ENCODE measurements at regions not wholly inside any gene's neighbourhood (a gene's known extent, or its start where the extent isn't known, plus 50 kb on each side); places are given as distances from the start of the nearest gene placed in this dataset.

DNA sequence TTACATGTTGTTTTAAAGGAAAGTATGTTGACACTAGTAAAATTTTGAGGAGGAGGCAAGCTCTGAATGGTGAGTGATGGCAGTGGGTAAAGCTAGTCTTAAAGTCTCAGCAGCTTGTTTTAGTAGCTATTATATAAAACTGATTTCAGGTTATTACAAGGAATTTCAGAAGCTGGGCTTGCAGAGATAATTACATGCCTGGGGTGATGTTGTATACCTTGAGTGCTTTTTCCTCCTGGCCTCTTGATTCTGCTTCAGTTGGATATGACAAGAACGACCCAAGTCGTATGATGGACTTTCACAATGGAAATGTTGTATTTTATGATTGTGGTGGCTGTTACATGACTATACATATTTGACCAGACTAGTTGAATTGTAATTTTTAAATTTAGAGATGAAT, 175.5 kb upstream of the ADGRL3 start:
- TF ChIP-seq GATA2 (IDR thresholded peaks at IDR 0.05; ENCODE audit: low read depth, low read length) (no peak), GATA3 (IDR thresholded peaks at IDR 0.05; ENCODE audit: low read depth, low read length) (no peak)

DNA sequence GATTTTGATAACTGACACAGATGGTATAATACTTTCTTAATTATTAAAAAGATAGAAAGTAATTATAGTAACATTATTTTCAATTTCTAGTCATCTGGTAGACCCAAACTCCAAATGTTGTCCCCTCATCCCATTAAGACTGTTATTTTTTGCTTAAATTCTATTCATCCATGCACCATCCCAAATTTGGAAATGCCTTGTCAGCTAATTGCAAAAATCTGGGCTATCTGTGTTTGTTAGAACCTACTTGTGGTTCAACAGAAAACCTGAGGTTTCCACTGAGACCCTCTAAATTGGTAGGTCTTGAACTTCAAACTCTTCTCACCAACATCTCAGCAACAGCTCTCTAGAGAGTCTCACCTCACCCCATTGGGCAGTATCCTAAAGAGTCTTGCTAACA, 172.2 kb upstream of the ADGRL3 start:
- TF ChIP-seq GATA3 (IDR thresholded peaks at IDR 0.05; ENCODE audit: low read depth, low read length) = no peak
- no peak for TF ChIP-seq GATA2 (IDR thresholded peaks at IDR 0.05; ENCODE audit: low read depth, low read length)

DNA sequence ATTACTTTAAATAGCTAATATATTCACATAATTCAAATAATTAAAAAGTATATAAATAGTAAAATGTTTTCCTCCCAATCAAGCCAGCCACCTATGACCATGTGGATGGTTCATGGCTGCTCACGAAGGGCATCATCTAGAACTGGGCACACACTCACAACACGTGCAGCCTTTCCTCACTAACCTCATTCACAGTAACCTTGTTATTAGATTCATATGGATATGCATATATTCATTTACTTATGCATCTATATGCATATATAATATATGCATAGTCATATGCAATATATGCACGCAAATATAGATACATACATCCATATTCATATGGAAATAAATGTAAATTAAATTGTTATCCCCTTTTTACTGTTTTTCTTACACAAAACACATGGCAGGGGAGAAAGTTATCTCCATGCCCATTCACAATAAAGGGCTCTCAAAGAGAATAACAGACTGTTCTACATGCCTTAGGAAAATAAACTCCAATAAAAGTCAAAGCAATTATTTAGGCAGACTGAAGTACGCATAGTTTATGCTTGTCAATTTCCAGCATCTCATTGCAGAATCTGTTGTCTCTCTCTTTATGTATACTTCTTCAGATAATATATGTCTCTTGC, 163.9 kb upstream of the ADGRL3 start:
- TF ChIP-seq GATA2 (IDR thresholded peaks at IDR 0.05; ENCODE audit: low read depth, low read length) = no peak
- no peak for TF ChIP-seq GATA3 (IDR thresholded peaks at IDR 0.05; ENCODE audit: low read depth, low read length)

DNA sequence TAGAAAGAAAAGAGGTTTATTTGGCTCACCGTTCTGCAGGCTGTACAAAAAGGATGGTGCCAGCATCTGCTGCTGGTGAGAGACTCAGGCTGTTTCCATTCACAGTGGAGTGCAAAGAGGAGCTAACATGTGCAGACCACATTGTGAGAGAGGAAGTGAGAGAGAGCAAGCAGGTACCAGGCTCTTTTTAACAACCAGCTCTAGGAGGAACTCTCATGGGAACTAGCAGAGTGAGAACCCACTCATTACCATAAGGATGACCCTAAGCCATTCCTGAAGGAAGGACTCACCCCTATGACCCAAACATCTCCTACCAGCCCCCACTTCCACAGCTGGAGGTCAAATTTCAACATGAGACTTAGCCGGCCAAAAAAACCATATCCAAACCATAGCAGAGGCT, 158.6 kb upstream of the ADGRL3 start:
- no peak for TF ChIP-seq GATA3 (IDR thresholded peaks at IDR 0.05; ENCODE audit: low read depth, low read length)

DNA sequence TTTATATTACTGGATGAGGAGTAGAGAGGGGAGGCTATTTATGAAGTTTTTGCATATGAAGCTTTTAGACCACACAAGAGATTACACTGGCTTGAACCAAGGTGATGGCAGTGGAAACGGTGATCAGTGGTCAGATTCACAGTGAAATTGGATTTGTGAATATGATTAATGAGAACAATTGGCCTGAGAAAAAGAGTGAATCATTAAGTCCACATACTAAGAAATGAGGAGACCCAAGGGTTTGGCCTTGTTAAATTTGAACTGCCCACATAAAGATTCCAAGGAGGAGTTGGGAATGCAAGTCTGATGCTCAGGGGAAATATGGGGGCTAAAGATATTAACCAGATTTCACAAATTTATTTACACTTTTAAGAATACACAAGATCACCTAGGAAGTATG, 155.3 kb upstream of the ADGRL3 start:
- no peak for TF ChIP-seq GATA3 (IDR thresholded peaks at IDR 0.05; ENCODE audit: low read depth, low read length)
- TF ChIP-seq GATA2 (IDR thresholded peaks at IDR 0.05; ENCODE audit: low read depth, low read length) = no peak

DNA sequence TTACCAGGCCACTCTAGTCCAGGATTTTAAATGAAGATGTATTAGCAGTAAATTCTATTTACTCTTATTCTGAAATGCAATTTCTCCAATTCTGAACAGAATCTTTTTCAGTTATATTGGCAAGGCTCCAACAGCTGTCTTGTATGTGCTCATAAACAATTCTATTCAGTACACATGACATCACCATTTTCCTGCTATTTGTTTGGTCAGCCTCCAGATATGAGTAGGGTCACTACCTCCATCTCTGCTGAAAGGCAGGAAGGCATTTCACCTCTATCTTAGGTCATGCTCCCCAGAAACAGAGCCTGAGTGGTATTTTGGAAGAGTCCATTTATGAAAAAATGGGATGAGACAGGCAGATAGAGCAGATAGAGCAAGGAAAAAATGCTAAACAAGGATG, 151.1 kb upstream of the ADGRL3 start:
- TF ChIP-seq GATA3 (IDR thresholded peaks at IDR 0.05; ENCODE audit: low read depth, low read length) (no peak), GATA2 (IDR thresholded peaks at IDR 0.05; ENCODE audit: low read depth, low read length) (no peak)

DNA sequence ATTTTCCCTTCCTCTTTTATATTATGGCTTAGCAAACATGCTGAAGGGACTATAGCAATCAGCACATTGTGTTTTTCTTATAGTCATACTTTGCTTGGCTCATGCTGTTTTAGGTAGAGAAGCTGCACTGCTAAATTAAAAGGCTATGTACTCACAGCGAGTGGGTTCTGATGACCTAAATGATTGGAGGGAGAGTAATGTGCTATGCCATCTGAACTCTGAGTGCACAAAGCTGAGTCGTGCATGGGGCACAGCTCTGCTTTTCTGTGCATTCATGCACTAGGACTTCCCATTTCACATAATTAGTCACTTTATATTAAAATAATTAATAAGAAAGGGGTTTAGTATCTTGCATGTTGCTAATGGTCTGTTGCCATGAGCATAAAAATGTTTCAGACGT, 132.7 kb upstream of the ADGRL3 start:
- TF ChIP-seq GATA2 (IDR thresholded peaks at IDR 0.05; ENCODE audit: low read depth, low read length) = no peak; the same call in 1 of the 2 replicates
- TF ChIP-seq GATA3 (IDR thresholded peaks at IDR 0.05; ENCODE audit: low read depth, low read length) = no peak

DNA sequence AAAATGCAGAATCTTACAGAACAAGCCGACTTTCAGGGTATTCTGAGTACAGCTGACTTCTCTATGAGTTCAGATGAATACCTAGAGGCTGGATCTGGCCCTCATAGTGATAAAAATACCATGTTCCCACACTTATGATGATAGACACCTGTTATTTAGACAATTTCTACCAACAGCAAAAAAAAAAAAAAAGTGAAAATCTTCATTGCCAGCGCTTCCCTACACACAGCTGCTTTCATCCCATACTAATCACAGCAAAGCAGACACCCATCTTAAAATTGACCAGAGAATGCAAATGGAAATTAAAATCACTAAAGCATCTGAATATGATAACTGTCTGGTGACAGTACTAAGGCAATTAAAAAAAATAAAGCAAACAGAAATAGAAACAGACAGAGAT, 132.1 kb upstream of the ADGRL3 start:
- TF ChIP-seq GATA2 (IDR thresholded peaks at IDR 0.05; ENCODE audit: low read depth, low read length) (no peak), GATA3 (IDR thresholded peaks at IDR 0.05; ENCODE audit: low read depth, low read length) (no peak)

DNA sequence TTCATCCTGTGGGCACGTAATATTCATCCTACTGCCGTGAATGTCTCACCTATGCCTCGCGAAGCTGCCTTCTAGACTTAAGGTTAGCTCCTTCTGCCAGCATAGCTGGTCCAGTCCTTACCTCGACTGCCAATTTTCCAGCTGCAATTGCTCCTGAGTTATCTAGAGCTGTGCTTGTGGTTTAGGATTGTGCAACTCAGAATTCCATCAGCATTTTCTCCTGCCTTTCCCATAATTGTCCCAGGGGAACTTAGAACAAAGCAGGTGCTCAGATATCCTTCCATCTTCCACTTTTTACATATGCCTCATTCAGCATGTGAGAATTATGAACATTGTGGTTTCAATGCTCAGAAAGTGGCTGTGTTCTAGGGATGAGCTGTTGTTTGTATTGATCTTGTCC, 131.4 kb upstream of the ADGRL3 start:
- TF ChIP-seq GATA2 (IDR thresholded peaks at IDR 0.05; ENCODE audit: low read depth, low read length) = no peak
- no peak for TF ChIP-seq GATA3 (IDR thresholded peaks at IDR 0.05; ENCODE audit: low read depth, low read length)

DNA sequence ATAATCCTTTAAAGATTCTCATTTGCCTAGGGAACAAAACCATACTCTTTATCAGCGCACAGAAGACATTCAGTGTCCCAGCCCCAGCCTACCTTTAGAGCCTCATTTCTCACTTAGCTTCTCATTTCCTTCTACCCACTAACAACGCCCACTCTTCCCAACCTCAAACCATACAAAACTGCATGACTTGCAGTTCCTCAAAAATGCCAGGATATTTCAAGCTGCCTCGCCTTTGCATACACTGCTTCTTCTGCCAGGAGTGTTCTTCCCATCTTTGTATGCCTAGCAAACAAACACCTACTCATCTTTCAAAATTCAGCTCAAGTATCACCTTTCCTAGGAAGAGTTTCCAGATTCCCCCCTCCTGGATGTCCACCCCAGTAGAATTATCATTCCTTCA, 129.9 kb upstream of the ADGRL3 start:
- TF ChIP-seq GATA2 (IDR thresholded peaks at IDR 0.05; ENCODE audit: low read depth, low read length) (no peak), GATA3 (IDR thresholded peaks at IDR 0.05; ENCODE audit: low read depth, low read length) (no peak)

DNA sequence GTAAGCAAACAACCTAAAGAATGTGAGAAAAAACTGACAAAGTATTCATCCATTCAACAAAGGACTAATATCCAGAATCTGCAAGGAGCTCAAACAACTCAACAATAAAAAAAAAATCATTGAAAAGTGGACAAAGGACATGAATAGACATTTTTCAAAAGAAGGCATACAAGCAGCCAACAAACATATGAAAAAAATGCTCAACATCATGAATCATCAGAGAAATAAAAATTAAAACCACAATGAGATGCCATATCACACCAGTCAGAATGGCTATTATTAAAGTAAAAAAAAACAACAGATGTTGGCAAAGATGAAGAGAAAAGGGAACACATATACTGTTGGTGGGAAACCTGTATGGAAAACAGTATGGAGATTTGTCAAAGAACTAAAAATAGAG, 120.7 kb upstream of the ADGRL3 start:
- TF ChIP-seq GATA3 (IDR thresholded peaks at IDR 0.05; ENCODE audit: low read depth, low read length) (no peak), GATA2 (IDR thresholded peaks at IDR 0.05; ENCODE audit: low read depth, low read length) (no peak)

DNA sequence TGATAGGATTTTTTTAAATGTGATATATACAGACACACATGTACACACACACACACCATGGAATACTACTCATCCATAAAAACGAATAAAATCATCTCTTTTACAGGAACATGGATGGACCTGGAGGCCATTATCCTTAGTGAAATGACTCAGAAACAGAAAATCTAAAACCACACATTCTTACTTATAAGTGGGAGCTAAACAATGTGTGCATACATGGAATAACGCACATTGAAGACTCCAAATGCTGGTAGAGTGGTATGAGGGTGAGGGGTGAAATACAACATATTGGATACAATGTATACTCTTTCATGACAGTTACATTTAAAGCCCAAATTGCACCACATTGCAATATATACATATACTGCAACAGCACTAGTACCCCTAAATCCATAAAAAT, 120.2 kb upstream of the ADGRL3 start:
- no peak for TF ChIP-seq GATA2 (IDR thresholded peaks at IDR 0.05; ENCODE audit: low read depth, low read length)
- no peak for TF ChIP-seq GATA3 (IDR thresholded peaks at IDR 0.05; ENCODE audit: low read depth, low read length)

DNA sequence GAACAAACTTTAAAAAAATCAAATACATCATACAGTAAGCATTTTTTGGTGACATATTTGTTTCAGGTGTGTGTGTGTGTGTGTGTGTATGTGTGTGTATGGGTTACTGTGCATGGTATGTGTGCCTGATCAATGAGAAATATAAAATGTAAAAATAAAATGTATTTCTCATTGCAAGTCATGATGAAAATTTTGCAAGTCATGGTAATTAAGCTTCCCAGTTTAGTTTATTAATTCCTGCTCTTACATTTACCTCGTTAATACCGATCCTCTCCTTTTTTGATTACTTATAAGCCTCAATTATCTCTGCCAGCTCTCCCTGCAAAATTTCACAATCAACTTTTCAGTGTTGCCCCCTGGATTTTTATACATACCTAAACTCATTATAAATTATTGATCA, 114.6 kb upstream of the ADGRL3 start:
- TF ChIP-seq GATA3 (IDR thresholded peaks at IDR 0.05; ENCODE audit: low read depth, low read length) (no peak), GATA2 (IDR thresholded peaks at IDR 0.05; ENCODE audit: low read depth, low read length) (no peak)

DNA sequence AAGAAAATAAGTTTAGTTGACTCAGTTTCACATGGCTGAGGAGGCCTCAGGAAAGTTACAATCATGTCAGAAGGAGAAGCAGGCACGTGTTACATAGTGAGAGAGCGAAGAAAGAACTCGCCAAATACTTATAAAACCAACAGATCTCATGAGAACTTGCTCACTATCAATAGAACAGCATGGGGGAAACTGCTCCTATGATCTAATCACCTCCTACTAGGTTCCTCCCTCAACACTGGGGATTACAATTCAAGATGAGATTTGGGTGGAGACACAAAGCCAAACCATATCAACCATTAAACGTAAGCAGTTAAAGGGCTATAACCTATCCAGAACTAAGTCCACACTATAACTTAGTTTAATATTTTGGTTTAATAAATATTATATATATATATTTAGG, 113.8 kb upstream of the ADGRL3 start:
- no peak for TF ChIP-seq GATA3 (IDR thresholded peaks at IDR 0.05; ENCODE audit: low read depth, low read length)
- no peak for TF ChIP-seq GATA2 (IDR thresholded peaks at IDR 0.05; ENCODE audit: low read depth, low read length)

DNA sequence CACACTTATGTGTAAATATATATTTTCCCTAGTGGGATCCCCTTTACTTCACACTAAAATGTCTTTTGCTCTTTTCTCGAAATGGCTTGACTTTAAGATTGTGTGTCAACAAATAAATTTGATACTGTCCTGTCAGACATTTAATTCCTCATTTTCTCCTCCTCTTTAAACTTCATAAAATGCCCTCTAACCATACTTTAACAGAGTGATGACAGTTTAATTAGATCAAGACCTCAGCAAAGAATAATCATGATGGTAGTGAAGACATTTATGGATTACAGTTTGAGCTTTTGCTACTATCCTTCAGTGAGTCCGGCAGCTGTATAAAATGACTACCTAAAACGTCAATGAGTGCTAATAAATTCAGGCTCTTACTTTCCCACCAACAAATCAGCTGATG, 113.1 kb upstream of the ADGRL3 start:
- TF ChIP-seq GATA3 (IDR thresholded peaks at IDR 0.05; ENCODE audit: low read depth, low read length) = no peak
